Uterus (tissue), 3 donors: ENCODE measurements at regions not wholly inside any gene's neighbourhood (a gene's known extent, or its start where the extent isn't known, plus 50 kb on each side); places are given as distances from the start of the nearest gene placed in this dataset.
A peak's percentile ranks its signal among the peaks of the same experiment; 100 is the strongest.

Experiments
- DNase-seq, 2 donors: peaks; one replicate each; pipeline ENCODE4 v3.0.0-alpha.2; 2019 to 2020
- H3K27ac ChIP-seq, 2 donors: fragments of 200-600 bp; sonication (generic); 1 replicate in 1 of 2; 2 replicates in 1 of 2; pipeline ENCODE4 v1.5.1; 2016 to 2018
- H3K27me3 ChIP-seq, 2 donors: fragments of 200-600 bp; sonication (generic); one replicate each; pipeline ENCODE4 v1.5.1; 2018 to 2019; ENCODE audit warnings: control low read depth in 1 of 2
- H3K36me3 ChIP-seq, 2 donors: fragments of 200-600 bp; sonication (generic); one replicate each; pipeline ENCODE4 v1.5.1; 2019; ENCODE audit warnings: control low read depth in 1 of 2
- H3K4me1 ChIP-seq, 2 donors: fragments of 200-600 bp; sonication (generic); one replicate each; pipeline ENCODE4 v1.5.1; 2018 to 2019; ENCODE audit warnings: control low read depth in 1 of 2
- H3K4me3 ChIP-seq, 2 donors: fragments of 200-600 bp; sonication (generic); 1 replicate in 1 of 2; 2 replicates in 1 of 2; pipeline ENCODE4 v1.5.1; 2018 to 2019; ENCODE audit warnings: mild to moderate bottlenecking in 1 of 2
- H3K9me3 ChIP-seq, 2 donors: fragments of 200-600 bp; sonication (generic); one replicate each; pipeline ENCODE4 v1.5.1; 2019; ENCODE audit warnings: control low read depth in 1 of 2
- CTCF ChIP-seq, 4 experiments: fragments of 200-600 bp in 2 of 4; fragments of 450-650 bp in 2 of 4; sonication (generic) in 2 of 4; IDR thresholded peaks; one replicate each; pipeline ENCODE4 v1.5.1; 2016 to 2019; ENCODE audit warnings: antibody characterized with exemption in 4 of 4, mild to moderate bottlenecking in 2 of 4, moderate library complexity in 1 of 4
- POLR2A ChIP-seq, 2 donors: fragments of 450-650 bp; IDR thresholded peaks; one replicate each; pipeline ENCODE4 v1.6.1; 2016; ENCODE audit warnings: antibody characterized with exemption in 2 of 2, mild to moderate bottlenecking in 1 of 2, moderate library complexity in 1 of 2
- intact Hi-C: fragments of 100-400 bp; cut with DNase I; formaldehyde crosslinking; loops from one replicate; pipeline ENCODE4 v1.15.1; 2023; ENCODE audit warnings: low total_unique reads
- donor health status: DM: yes; HTN: yes; CAD: no.

DNA sequence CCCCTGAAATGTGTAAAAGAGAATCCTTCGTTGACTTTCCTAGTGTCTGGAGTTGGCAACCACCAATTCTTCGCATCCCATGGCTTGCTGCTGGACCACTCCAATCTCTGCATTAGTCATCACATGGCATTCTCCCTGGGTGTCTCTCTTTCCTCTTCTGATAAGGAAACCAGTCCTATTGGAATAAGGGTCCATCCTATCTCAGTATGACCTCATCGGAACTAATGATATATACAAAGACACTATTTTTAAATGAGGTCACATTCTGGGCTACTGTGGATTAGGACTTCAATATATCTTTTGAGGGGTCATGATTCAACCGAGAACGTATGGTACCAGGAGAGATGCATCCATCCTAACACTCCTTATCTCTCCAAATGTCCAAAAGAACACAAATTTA, 259.1 kb upstream of the CPEB2 start:
- DNase-seq: no peak
- H3K9me3 ChIP-seq: no peaks in the 10 kb centered on the region
- H3K27ac ChIP-seq: no peak overlapping the region
- no peaks in the 10 kb centered on the region for H3K4me1 ChIP-seq
- H3K27me3 ChIP-seq: no peaks in the 10 kb centered on the region
- TF ChIP-seq POLR2A (IDR thresholded peaks at IDR 0.05) (no peak), CTCF (IDR thresholded peaks at IDR 0.05) (no peak)
- intact Hi-C loops: no loop called here
- no peaks in the 10 kb centered on the region for H3K36me3 ChIP-seq
- H3K4me3 ChIP-seq: no peak overlapping the region

DNA sequence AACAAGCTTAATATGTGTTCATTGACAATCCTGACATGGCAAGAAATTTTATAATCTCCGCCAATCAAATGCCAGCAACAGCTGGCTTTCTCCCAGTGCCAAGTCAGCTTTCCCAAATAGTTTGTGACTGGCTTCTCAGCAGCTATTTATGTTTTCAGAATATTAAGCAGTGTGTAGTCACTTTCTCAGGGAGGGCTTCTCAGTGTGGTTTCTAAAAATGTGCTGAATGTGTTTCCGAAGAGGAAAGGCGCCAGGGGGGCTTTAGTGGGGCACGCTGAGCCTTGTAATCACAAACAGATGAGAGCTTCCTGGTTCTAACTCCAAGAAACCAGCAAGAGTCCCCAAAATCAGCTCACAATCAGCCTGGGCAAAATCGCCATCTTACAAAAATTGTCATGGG, 258.7 kb upstream of the CPEB2 start:
- H3K4me1 ChIP-seq: no peaks in the 10 kb centered on the region
- TF ChIP-seq POLR2A (IDR thresholded peaks at IDR 0.05) (no peak), CTCF (IDR thresholded peaks at IDR 0.05) (no peak)
- intact Hi-C loops: no loop called here
- H3K36me3 ChIP-seq: no peaks in the 10 kb centered on the region
- H3K9me3 ChIP-seq: no peaks in the 10 kb centered on the region
- no peak overlapping the region for H3K27ac ChIP-seq
- no peak for DNase-seq
- H3K4me3 ChIP-seq: no peak overlapping the region
- H3K27me3 ChIP-seq: no peaks in the 10 kb centered on the region

DNA sequence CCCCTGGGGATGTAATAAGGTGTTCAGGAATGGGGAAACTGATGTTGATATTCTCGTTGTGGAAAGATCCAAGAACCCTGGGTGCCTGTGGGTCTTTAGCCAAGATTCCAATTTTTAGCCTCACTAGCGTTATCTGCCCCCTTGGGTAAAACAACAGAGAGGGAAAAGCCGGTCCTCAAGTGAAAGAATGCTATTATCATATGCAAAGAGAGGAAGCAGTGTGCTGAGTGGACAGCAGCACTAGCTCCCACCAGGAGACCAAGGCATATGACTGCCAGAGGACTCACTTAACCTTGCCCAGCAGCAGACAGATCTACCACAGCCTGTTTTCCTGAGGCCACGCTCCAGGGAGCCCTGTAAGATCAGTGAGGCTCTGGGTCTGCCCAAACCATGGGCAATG, 257.9 kb upstream of the CPEB2 start:
- Histone ChIP-seq H3K4me1 (no peaks in the 10 kb centered on the region), H3K27ac (no peak overlapping the region), H3K9me3 (no peaks in the 10 kb centered on the region), H3K36me3 (no peaks in the 10 kb centered on the region), H3K4me3 (no peak overlapping the region), H3K27me3 (no peaks in the 10 kb centered on the region)
- intact Hi-C loops: no loop called here
- TF ChIP-seq POLR2A (IDR thresholded peaks at IDR 0.05): no peak
- TF ChIP-seq CTCF (IDR thresholded peaks at IDR 0.05): no peak
- no peak for DNase-seq

GRCh38 chr4:14749910-14750309, 252.4 kb upstream of the CPEB2 start:
- intact Hi-C loops: no loop called here
- H3K36me3 ChIP-seq: no peaks in the 10 kb centered on the region
- DNase-seq: no peak
- no peaks in the 10 kb centered on the region for H3K27me3 ChIP-seq
- H3K27ac ChIP-seq: no peak overlapping the region
- TF ChIP-seq CTCF (IDR thresholded peaks at IDR 0.05) (peak in 2 of 4 experiments; percentile 4 to 11), POLR2A (IDR thresholded peaks at IDR 0.05) (no peak)
- H3K4me3 ChIP-seq: no peak overlapping the region
- H3K4me1 ChIP-seq: no peaks in the 10 kb centered on the region
- no peaks in the 10 kb centered on the region for H3K9me3 ChIP-seq

DNA sequence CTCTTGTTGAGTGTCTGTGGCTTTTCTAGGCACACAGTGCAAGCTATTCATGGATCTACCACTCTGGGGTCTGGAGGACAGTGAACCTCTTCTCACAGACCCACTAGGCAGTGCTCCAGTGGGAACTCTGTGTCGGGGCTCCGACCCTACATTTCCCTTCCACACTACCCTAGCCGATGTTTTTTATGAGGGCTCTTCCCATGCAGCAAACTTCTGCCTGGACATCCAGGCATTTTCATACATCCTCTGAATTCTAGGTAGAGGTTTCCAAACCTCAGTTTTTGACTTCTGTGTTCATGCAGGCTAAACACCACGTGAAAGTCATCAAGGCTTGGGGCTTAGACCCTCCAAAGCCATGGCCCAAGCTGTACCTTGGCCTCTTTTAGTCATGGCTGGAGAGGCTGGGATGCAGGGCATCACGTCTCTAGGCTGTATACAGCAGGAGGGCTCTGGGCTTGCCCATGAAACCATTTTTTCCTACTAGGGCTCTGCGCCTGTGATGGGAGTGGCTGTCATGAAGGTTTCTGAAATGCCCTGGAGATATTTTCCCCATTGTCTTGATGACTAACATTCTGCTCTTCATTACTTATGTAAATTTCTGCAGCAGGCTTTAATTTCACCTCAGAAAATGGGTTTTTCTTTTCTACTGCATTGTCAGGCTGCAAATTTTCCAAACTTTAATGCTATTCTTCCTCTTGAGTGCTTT, 249.8 kb upstream of the CPEB2 start:
- no peaks in the 10 kb centered on the region for H3K36me3 ChIP-seq
- no peak for DNase-seq
- intact Hi-C loops: no loop called here
- TF ChIP-seq POLR2A (IDR thresholded peaks at IDR 0.05) (no peak), CTCF (IDR thresholded peaks at IDR 0.05) (no peak)
- H3K27me3 ChIP-seq: no peaks in the 10 kb centered on the region
- no peaks in the 10 kb centered on the region for H3K4me1 ChIP-seq
- H3K4me3 ChIP-seq: no peak overlapping the region
- no peak overlapping the region for H3K27ac ChIP-seq
- H3K9me3 ChIP-seq: no peaks in the 10 kb centered on the region
